Left ventricle myocardium superior (tissue), 1 donor: ENCODE measurements at regions not wholly inside any gene's neighbourhood (a gene's known extent, or its start where the extent isn't known, plus 50 kb on each side); places are given as distances from the start of the nearest gene placed in this dataset.

Experiments
- ATAC-seq: fragments of 200-7000 bp; cut with Tn5 transposase; one replicate; pipeline ENCODE4 v1.9.1; 2020; ENCODE audit warnings: mild to moderate bottlenecking, moderate library complexity
- DNase-seq: peaks from one replicate; pipeline ENCODE4 v3.0.0-alpha.2; 2020
- intact Hi-C: fragments of 100-400 bp; cut with micrococcal nuclease; formaldehyde crosslinking; loops from one replicate; pipeline ENCODE4 v1.11.0; 2022
- donor health status: DM: no; HTN: yes; CAD: no; lungs with severe emphysema.

DNA sequence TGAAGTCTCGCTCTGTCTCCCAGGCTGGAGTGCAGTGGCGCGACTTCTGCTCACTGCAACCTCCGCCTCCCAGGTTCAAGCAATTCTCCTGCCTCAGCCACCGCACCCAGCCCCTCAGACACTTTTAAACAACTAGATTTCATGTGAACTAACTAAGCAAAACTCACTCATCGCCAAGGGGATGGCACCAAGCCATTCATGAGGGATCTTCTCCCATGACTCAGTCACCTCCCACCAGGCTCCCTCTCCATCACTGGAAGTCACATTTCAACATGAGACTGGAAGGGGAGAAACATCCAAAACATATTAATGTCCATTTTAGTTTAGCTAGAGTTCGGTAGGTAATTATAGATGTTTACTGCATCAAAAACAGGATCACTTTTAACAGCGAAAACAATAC lies 95.9 kb upstream of the PRL start:
- intact Hi-C loops, result no loop called here
- DNase-seq (no peak), ATAC-seq (no peak)

GRCh38 chr6:22394691-22395090 lies 97.9 kb upstream of the PRL start:
- DNase-seq, result no peak
- intact Hi-C loops, result no loop called here

GRCh38 chr6:22399693-22400092 lies 102.9 kb upstream of the PRL start:
- intact Hi-C loops, result no loop called here
- DNase-seq (no peak), ATAC-seq (no peak)

More at GRCh38 chr6:22394691-22395090, 97.9 kb upstream of the PRL start:
- no peak for ATAC-seq

- no peak for DNase-seq
- ATAC-seq, result no peak
- intact Hi-C loops, result no loop called here
Measured at GRCh38 chr6:22401206-22401605, 104.4 kb upstream of the PRL start.

DNA sequence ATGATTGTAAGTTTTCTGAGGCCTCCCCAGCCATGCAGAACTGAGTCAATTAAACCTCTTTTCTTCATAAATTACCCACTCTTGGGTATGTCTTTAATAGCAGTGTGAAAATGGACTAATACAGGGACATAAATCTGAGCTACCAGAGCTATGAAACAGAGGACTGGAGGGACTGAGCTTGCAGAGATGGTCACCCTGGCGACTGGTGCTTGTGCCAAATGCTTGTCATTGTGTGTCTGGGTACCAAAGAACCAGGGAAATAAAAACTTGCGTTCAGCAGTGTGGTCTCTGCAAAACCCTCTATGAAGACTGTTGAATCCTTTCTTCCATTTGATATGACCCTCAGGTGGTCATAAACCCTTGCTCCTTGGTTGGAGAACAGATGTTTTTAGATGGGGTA lies 105.1 kb upstream of the PRL start:
- no peak for DNase-seq
- no peak for ATAC-seq
- intact Hi-C loops, result no loop called here

- DNase-seq (no peak), ATAC-seq (no peak)
- intact Hi-C loops, result no loop called here
Measured at GRCh38 chr6:22409486-22409885, 112.7 kb upstream of the PRL start.

DNA sequence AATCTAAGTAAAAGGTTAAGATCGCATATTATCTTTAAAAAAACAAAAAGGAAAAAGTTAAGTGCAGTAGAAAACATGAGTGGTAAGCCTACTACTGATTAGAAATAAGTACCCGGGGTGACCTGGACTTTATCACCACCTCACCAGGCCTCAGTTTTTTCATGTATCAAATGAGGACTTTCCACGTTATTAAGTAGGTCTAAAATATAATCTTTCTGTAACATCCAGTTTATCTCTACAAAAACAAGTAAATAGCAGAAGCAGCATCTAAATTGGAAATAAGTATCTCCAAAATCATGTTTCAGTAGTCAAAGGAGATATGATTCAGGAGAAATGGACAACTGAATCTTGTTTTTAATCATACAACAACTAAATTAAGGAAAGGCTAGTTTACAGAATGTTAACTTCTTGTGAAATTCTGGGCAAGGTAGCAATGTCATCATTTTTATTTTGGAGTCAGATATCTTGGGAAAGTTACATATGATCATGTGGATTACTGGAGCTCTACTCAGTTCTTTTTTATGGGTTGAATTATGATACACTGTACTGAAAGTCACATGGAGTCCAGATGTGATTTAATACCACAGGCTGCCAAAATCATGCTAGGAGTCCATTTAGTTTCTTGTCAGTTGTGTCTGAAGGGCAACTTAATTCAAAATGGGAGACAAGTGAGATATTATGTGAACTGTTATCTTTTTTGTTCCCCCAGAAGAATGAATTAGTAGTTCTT lies 114.7 kb upstream of the PRL start:
- DNase-seq, result no peak
- ATAC-seq, result peak; percentile 42
- intact Hi-C loops, result no loop called here

DNA sequence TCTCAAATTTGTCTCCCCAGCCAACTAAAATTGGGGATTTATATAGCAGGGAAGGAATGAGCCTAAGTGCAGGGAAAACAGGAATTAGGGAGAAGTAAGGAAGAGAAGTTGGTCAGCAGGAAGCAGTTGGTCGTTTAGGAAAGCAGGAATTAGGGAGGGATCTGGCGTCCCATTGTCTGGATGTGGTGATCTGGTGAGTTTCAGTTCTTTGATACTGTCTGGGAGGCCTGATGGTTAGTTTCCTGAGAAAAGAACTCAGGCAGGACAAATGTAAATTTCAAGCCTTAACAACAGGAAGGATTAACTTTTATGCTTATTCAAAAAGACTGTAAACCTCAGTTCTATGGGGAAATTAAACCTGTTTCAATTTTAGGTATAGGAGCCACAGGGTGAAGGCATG lies 116.2 kb upstream of the PRL start:
- DNase-seq (no peak), ATAC-seq (no peak)
- intact Hi-C loops, result no loop called here

DNA sequence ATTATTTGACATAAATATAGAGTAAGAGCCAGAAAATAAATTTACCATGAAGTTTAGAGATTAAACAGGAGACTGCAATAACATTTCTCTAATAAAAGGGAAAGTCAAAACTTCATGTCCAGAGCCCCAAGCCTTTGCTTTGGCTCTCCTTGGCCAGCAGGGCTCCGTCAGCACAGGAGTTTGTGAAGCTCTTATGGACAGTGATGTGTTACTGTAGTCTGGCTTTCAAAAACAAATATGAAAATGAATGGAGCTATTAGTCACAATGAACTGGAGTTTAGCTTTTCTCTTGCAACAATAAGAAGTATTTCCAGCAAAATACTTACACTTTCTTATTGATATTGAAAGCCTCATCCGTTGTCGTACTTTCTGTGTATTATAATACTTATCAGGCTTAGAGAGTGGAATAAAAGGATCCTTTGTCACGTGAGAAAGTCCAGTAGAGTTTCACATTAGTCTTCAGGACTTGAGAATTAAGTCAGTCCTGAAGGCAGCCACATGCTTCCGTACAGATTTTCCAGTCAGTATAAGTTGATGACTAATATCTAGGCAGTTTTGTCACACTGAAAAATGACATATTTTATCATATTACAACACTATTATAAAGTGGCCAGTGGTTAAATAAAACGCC lies 117.0 kb upstream of the PRL start:
- intact Hi-C loops, result no loop called here
- DNase-seq (no peak), ATAC-seq (no peak)

- ATAC-seq, result no peak
- no peak for DNase-seq
- intact Hi-C loops, result no loop called here
Measured at GRCh38 chr6:22418714-22419113, 121.9 kb upstream of the PRL start.

DNA sequence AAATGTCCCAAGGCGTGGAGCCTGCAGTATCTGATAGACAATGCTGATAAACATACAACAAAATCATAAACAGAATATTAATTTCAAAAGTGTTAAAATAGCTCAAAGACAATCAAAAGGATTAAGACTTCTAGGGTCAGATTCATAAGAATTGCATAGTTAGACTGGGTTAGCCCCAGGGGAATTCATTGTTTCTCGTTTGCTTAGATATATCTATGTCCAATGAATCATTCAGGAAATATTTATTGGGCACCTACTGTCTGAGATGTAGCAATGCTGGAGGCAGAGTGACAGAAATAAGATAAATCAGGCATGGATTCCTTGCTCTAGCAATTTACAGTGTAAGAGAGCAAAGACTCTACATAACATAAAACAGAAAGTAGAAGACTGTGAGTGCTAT lies 124.4 kb upstream of the PRL start:
- DNase-seq, result no peak
- ATAC-seq, result no peak
- intact Hi-C loops, result no loop called here

- no peak for ATAC-seq
Measured at GRCh38 chr6:22424196-22424595, 127.4 kb upstream of the PRL start.

DNA sequence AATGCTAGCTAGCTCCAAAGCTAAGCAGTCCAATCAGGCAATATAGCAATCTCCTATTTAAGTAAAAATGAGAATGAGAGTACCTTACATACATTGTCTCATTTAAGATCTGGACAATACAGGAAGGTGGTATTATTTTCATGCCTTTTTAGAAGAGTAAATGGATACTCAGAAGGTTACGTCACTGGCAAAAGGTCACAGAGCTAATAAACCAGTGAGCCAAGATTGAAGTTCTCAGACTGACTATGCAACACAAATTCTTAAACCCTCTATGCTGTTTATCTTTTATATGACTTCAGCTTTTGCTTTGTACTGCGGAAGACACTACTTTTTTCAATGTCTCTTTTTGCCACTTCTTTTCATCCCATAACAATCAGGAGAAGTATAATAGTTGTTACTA lies 135.2 kb upstream of the PRL start:
- intact Hi-C loops, result no loop called here
- DNase-seq, result no peak
- ATAC-seq, result no peak

More at GRCh38 chr6:22424196-22424595, 127.4 kb upstream of the PRL start:
- no peak for DNase-seq
- intact Hi-C loops, result no loop called here

GRCh38 chr6:22433745-22434144 lies 135.6 kb upstream of the HDGFL1 start:
- intact Hi-C loops, result no loop called here
- ATAC-seq (no peak), DNase-seq (no peak)

- intact Hi-C loops, result no loop called here
- DNase-seq (no peak), ATAC-seq (no peak)
Measured at GRCh38 chr6:22435151-22435550, 134.2 kb upstream of the HDGFL1 start.

DNA sequence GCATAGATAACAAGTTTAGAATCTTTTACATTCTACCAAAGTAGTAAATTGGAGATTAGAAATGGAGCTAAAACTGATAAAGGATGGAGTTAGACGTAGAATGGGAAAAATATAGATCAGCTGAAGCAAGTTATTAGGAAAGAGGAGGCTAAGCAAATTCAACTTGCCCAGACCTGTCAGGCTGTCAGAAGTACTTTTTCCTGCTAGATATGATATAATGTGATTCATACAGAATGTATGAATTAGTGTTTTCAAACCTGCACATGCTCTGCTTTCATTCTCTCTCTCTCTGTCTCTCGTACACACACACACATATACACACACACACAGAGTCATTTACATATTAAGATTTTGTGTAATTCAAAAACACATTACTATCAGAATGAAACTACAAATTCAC lies 133.2 kb upstream of the HDGFL1 start:
- no peak for DNase-seq
- no peak for ATAC-seq
- intact Hi-C loops, result no loop called here

DNA sequence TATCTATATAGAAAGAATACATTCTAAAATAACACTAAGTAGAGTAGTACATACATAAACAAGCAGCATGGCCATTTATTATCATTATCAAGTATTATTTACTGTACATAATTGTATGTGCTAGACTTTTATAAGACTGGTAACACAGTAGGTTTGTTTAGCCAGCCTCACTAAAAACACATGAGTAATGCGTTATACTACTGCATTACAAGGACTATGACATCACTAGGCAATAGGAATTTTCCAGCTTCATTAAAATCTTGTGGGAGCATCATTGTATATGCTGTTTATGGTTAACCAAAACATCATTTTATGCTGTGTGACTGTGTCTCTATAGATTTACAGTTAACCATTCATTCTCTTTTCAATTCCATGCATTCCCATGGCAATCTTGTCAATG lies 131.7 kb upstream of the HDGFL1 start:
- intact Hi-C loops, result no loop called here
- no peak for DNase-seq
- no peak for ATAC-seq

GRCh38 chr6:22442826-22443225 lies 126.5 kb upstream of the HDGFL1 start:
- ATAC-seq, result peak; percentile 27
- DNase-seq, result no peak
- intact Hi-C loops, result no loop called here

DNA sequence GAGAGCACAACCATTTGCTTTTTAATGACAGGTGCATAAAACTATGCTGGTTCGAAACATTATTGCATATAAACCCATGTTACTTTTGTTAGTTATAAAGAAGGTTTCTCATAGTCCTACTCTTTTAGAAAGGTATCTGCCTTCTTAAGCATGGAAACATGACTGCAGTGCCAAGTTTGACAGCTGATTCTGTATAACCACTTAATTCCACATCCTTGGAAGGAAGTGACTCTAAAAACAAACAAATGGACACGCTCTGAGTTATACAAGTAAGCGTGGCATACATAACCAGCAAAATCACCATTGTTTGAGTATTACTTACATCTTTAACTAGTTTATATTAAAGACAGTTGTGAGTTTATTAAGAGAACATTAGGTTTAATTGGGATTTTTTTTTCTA lies 125.0 kb upstream of the HDGFL1 start:
- ATAC-seq, result no peak
- no peak for DNase-seq
- intact Hi-C loops, result no loop called here

- intact Hi-C loops, result no loop called here
- DNase-seq, result no peak
- ATAC-seq, result no peak
Measured at GRCh38 chr6:22445946-22446345, 123.4 kb upstream of the HDGFL1 start.
